ENCODE measurements at regions not wholly inside any gene's neighbourhood (a gene's known extent, or its start where the extent isn't known, plus 50 kb on each side); places are given as distances from the start of the nearest gene placed in this dataset.

DNA sequence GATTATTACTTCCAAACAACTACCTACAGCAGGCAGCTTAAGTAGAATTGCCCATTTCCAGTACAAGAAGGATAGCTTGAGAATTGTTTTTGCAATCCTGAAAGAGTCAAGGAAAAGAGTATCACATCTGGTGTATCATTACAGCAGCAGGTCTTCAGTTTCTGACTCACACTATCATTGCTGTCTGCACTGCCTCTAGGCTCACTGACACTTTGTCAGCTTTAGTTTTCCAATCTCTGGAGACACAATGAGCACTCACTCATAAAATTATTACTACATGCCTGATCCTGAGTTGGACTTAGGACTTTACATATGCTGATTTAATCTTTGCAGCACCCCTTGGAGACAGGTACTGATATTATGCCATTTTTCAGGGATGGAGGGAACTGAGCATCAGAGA lies 244.6 kb upstream of the BOD1L1 start:
- TF ChIP-seq, protein P1, sequence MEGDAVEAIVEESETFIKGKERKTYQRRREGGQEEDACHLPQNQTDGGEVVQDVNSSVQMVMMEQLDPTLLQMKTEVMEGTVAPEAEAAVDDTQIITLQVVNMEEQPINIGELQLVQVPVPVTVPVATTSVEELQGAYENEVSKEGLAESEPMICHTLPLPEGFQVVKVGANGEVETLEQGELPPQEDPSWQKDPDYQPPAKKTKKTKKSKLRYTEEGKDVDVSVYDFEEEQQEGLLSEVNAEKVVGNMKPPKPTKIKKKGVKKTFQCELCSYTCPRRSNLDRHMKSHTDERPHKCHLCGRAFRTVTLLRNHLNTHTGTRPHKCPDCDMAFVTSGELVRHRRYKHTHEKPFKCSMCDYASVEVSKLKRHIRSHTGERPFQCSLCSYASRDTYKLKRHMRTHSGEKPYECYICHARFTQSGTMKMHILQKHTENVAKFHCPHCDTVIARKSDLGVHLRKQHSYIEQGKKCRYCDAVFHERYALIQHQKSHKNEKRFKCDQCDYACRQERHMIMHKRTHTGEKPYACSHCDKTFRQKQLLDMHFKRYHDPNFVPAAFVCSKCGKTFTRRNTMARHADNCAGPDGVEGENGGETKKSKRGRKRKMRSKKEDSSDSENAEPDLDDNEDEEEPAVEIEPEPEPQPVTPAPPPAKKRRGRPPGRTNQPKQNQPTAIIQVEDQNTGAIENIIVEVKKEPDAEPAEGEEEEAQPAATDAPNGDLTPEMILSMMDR (IDR thresholded peaks at IDR 0.05; ENCODE audit: extremely low read depth, low read depth, low read length): no peak
- no peaks in the 10 kb centered on the region for H3K79me2 ChIP-seq (ENCODE audit: insufficient read depth, low read length)
- no peak overlapping the region for H3K4me2 ChIP-seq (ENCODE audit: insufficient read depth, low read length)
- H3K4me1 ChIP-seq (ENCODE audit: insufficient read depth, low read length): no peaks in the 10 kb centered on the region
- no peaks in the 10 kb centered on the region for H4K20me1 ChIP-seq (ENCODE audit: insufficient read depth, low read length)
- H3K27me3 ChIP-seq (ENCODE audit: insufficient read depth, low read length): no peaks in the 10 kb centered on the region
- no peak overlapping the region for H3K4me3 ChIP-seq (ENCODE audit: insufficient read depth, low read length)
- H2AFZ ChIP-seq (ENCODE audit: low read length): no peak overlapping the region
- H3K9me3 ChIP-seq (ENCODE audit: low read depth, low read length): no peaks in the 10 kb centered on the region
- DNase-seq (ENCODE audit: insufficient read length, low spot score, missing footprints): no peak
- H3K36me3 ChIP-seq (ENCODE audit: insufficient read depth, low read length): no peaks in the 10 kb centered on the region
- no peak overlapping the region for H3K27ac ChIP-seq (ENCODE audit: low read depth, low read length)

DNA sequence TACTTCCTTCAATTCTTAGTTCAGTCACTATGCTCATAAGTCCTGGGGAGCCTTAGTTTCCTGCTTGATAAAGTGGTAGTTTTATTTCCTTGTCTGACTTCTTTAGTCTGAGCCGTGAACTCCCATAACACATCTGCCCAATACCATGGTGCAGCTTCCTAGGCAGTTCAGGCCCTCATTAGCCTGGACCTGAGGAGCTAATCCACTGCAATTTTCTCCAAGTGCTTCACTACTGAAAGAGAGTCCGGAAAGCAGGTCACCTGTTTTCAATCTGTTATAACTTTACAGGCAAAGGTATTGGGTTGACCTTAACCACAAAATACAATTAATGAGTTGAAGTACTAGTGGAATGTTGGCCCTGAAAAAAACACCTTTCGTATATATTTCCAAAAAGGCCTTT lies 245.4 kb upstream of the BOD1L1 start:
- H3K27me3 ChIP-seq (ENCODE audit: insufficient read depth, low read length): no peaks in the 10 kb centered on the region
- H4K20me1 ChIP-seq (ENCODE audit: insufficient read depth, low read length): no peaks in the 10 kb centered on the region
- TF ChIP-seq, protein P1 (IDR thresholded peaks at IDR 0.05; ENCODE audit: extremely low read depth, low read depth, low read length): no peak
- no peaks in the 10 kb centered on the region for H3K4me1 ChIP-seq (ENCODE audit: insufficient read depth, low read length)
- peak overlapping the region; percentile 9 for H2AFZ ChIP-seq (ENCODE audit: low read length)
- DNase-seq (ENCODE audit: insufficient read length, low spot score, missing footprints): no peak
- H3K4me3 ChIP-seq (ENCODE audit: insufficient read depth, low read length): no peak overlapping the region
- no peak overlapping the region for H3K27ac ChIP-seq (ENCODE audit: low read depth, low read length)
- H3K36me3 ChIP-seq (ENCODE audit: insufficient read depth, low read length): no peaks in the 10 kb centered on the region
- H3K79me2 ChIP-seq (ENCODE audit: insufficient read depth, low read length): no peaks in the 10 kb centered on the region
- no peak overlapping the region for H3K4me2 ChIP-seq (ENCODE audit: insufficient read depth, low read length)
- no peaks in the 10 kb centered on the region for H3K9me3 ChIP-seq (ENCODE audit: low read depth, low read length)

DNA sequence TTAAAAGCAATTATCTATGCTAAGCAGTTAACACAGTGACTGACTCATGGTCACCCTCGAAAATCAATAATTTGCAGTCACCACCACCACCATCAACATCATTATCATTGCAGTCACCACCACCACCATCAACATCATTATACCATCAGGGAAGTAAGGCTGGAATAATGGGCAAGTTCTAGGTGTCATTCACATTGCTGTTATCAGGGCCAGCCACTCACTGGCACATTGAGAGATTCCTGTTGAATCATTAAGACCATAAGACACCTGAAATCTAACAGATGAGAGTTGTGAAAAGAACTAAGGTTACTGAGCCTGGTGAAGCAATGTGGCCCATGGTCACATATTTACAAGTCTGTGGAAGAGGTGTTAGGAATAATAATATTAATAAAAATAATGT lies 247.7 kb upstream of the BOD1L1 start:
- H4K20me1 ChIP-seq (ENCODE audit: insufficient read depth, low read length): no peaks in the 10 kb centered on the region
- no peaks in the 10 kb centered on the region for H3K27me3 ChIP-seq (ENCODE audit: insufficient read depth, low read length)
- no peaks in the 10 kb centered on the region for H3K4me1 ChIP-seq (ENCODE audit: insufficient read depth, low read length)
- no peaks in the 10 kb centered on the region for H3K79me2 ChIP-seq (ENCODE audit: insufficient read depth, low read length)
- TF ChIP-seq, protein P1 (IDR thresholded peaks at IDR 0.05; ENCODE audit: extremely low read depth, low read depth, low read length): no peak
- H3K27ac ChIP-seq (ENCODE audit: low read depth, low read length): no peak overlapping the region
- no peaks in the 10 kb centered on the region for H3K36me3 ChIP-seq (ENCODE audit: insufficient read depth, low read length)
- H3K4me2 ChIP-seq (ENCODE audit: insufficient read depth, low read length): no peak overlapping the region
- DNase-seq (ENCODE audit: insufficient read length, low spot score, missing footprints): no peak
- H3K4me3 ChIP-seq (ENCODE audit: insufficient read depth, low read length): no peak overlapping the region
- H2AFZ ChIP-seq (ENCODE audit: low read length): no peak overlapping the region
- no peaks in the 10 kb centered on the region for H3K9me3 ChIP-seq (ENCODE audit: low read depth, low read length)

DNA sequence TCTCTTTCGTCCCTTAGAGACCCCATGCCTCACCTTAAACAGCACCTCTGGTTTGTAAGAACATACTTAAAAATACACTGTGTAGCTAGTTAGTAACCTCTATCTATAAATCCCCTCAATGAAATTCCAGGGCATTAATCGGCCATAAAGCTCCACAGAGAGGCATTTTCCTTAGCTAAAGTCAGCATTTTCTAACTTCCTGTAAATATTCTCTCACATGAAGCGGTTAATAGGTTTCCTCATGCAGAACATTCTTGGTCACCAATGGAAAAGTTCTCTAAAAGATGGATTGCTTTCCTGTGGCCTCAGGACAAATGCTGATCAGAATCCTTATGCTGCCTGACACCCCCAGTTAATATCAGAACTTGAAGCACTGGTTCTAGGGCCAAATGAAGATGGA lies 248.6 kb upstream of the BOD1L1 start:
- Histone ChIP-seq H3K27ac (ENCODE audit: low read depth, low read length) (no peak overlapping the region), H4K20me1 (ENCODE audit: insufficient read depth, low read length) (no peaks in the 10 kb centered on the region), H3K27me3 (ENCODE audit: insufficient read depth, low read length) (no peaks in the 10 kb centered on the region), H2AFZ (ENCODE audit: low read length) (no peak overlapping the region), H3K9me3 (ENCODE audit: low read depth, low read length) (no peaks in the 10 kb centered on the region), H3K4me3 (ENCODE audit: insufficient read depth, low read length) (no peak overlapping the region), H3K36me3 (ENCODE audit: insufficient read depth, low read length) (no peaks in the 10 kb centered on the region), H3K79me2 (ENCODE audit: insufficient read depth, low read length) (no peaks in the 10 kb centered on the region), H3K4me1 (ENCODE audit: insufficient read depth, low read length) (no peaks in the 10 kb centered on the region), H3K4me2 (ENCODE audit: insufficient read depth, low read length) (no peak overlapping the region)
- DNase-seq (ENCODE audit: insufficient read length, low spot score, missing footprints): no peak
- TF ChIP-seq, protein P1 (IDR thresholded peaks at IDR 0.05; ENCODE audit: extremely low read depth, low read depth, low read length): no peak
